ENCODE measurements at regions not wholly inside any gene's neighbourhood (a gene's known extent, or its start where the extent isn't known, plus 50 kb on each side); places are given as distances from the start of the nearest gene placed in this dataset.

DNA sequence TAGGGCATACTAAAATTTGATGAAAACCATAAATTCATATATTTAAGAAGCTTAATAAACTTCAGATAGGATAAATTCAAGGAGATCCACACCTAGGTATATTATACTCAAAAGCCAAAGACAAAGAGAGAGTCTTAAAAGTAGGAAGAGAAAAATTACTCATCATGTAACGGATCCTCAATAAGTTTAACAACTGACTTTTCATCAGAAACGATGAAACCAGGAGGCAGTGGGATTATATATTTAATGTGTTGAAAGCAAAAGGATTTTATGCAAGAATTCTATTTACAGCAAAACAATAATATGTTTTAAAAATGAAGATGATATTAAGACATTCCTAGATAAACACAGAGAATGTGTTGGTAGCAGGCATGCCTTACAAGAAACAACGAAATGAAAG is 202.7 kb downstream of the OXSM start:
- TF ChIP-seq, protein P1, sequence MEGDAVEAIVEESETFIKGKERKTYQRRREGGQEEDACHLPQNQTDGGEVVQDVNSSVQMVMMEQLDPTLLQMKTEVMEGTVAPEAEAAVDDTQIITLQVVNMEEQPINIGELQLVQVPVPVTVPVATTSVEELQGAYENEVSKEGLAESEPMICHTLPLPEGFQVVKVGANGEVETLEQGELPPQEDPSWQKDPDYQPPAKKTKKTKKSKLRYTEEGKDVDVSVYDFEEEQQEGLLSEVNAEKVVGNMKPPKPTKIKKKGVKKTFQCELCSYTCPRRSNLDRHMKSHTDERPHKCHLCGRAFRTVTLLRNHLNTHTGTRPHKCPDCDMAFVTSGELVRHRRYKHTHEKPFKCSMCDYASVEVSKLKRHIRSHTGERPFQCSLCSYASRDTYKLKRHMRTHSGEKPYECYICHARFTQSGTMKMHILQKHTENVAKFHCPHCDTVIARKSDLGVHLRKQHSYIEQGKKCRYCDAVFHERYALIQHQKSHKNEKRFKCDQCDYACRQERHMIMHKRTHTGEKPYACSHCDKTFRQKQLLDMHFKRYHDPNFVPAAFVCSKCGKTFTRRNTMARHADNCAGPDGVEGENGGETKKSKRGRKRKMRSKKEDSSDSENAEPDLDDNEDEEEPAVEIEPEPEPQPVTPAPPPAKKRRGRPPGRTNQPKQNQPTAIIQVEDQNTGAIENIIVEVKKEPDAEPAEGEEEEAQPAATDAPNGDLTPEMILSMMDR (IDR thresholded peaks at IDR 0.05; ENCODE audit: low read depth, low read length), result no peak
- TF ChIP-seq POLR2A (IDR thresholded peaks at IDR 0.05; ENCODE audit: extremely low read depth, insufficient read length) (no peak), MYC (IDR thresholded peaks at IDR 0.05; ENCODE audit: low read depth, low read length) (no peak)
